CD4-positive, alpha-beta T cell treated with Interleukin-4 for 1 hour (primary cell): ENCODE measurements at regions not wholly inside any gene's neighbourhood (a gene's known extent, or its start where the extent isn't known, plus 50 kb on each side); places are given as distances from the start of the nearest gene placed in this dataset.
A peak's percentile ranks its signal among the peaks of the same experiment; 100 is the strongest.
"Not testable (repeated sequence)": the region's sequence is repeated elsewhere in the genome, so short reads cannot be mapped to it uniquely, and the experiment has no call there.

Source experiments
- DNase-seq, 2 donors: peaks; one replicate each; pipeline ENCODE4 v3.0.0-alpha.2; 2020 to 2022

DNA sequence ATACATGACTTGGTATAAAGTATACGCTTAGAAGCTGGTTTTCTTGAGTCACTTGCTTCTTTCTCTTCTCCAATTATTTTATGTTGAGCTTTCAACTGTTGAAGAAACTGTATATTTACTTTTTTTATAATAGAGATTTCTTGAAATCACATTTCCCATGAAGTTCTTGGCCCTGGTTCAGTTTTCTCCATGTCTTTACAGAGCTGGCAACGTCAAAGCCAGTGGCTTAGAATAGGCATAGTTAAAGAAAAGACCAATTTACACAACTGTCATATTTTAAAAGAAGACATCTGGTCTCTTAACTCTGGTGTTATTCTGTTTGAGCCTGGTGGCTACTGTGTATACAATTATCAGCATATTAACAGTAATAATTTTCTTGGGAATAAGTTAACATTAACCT lies 1249.3 kb downstream of the CDH12 start:
- no peak for DNase-seq

- no peak for DNase-seq
Observed at GRCh38 chr5:21594566-21594965, 1258.6 kb downstream of the CDH12 start.

- no peak for DNase-seq
Observed at GRCh38 chr5:21593261-21593660, 1259.9 kb downstream of the CDH12 start.

- no peak for DNase-seq
Observed at GRCh38 chr5:21581508-21581907, 1271.6 kb downstream of the CDH12 start.

GRCh38 chr5:21574961-21575360 lies 1278.2 kb downstream of the CDH12 start:
- DNase-seq: no peak

DNA sequence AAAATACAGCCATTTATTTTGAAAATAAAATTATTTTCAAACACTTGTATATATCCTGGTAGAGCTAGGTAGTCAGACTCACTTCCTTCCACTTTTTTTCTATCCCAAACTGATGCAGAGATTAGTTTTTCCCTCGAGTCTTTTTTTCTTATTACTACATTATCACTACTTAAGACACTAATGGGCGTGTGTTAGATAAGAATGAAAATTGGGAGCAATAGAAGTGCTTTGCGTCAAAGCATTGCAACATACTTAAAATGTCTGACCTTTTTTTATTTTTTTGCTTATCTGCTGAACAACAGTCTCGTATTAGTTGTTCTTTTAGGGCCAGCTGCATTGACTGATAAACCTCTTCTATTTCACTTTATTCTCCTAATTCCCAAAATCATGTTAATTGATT lies 1278.7 kb downstream of the CDH12 start:
- DNase-seq: no peak

- no peak for DNase-seq
Observed at GRCh38 chr5:21573416-21574314, 1279.5 kb downstream of the CDH12 start.

DNA sequence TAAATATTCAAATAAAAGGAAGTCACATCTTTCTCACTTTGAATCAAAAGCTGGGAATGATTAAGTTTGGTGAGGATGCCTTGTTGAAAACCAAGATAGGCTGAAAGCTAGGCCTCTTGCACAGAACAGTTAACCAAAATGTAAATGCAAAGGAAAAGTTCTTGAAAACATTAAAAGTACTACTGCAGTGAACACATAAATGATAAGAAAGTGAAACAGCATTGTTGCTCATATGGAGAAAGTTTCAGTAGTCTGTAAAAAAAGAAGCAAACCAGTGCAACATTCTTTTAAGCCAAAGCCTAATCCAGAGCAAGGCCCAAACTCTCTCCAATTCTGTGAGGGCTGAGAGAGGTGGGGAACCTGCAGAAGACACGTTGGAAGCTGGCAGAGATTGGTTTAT lies 1281.9 kb downstream of the CDH12 start:
- not testable (repeated sequence) for DNase-seq

DNA sequence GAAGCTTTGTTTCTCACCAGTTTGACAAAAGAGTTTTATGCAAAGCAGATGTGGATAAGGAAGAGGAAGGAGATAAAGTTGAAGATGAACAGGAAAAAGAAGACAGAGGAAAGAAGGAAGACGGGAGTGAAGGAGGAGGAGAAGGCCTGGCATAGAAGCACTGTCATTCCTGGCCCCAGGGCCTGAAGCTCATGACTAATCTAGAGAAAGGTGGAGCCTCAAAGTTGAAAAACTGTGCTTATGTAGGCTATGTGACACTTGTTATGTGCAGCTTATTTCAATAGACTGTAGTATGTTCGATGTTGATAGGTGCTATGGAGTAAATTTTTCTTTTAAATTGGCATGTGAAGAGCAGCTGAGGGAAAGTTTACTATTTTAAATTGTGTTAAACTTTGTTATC lies 1294.0 kb downstream of the CDH12 start:
- DNase-seq: not testable (repeated sequence)

- DNase-seq: not testable (repeated sequence)
Observed at GRCh38 chr5:21552263-21552662, 1300.9 kb downstream of the CDH12 start.

- not testable (repeated sequence) for DNase-seq
Observed at GRCh38 chr5:21550916-21551315, 1302.2 kb downstream of the CDH12 start.

- DNase-seq: not testable (repeated sequence)
Observed at GRCh38 chr5:21547656-21548055, 1305.5 kb downstream of the CDH12 start.

- not testable (repeated sequence) for DNase-seq
Observed at GRCh38 chr5:21535114-21535513, 1318.0 kb downstream of the CDH12 start.

DNA sequence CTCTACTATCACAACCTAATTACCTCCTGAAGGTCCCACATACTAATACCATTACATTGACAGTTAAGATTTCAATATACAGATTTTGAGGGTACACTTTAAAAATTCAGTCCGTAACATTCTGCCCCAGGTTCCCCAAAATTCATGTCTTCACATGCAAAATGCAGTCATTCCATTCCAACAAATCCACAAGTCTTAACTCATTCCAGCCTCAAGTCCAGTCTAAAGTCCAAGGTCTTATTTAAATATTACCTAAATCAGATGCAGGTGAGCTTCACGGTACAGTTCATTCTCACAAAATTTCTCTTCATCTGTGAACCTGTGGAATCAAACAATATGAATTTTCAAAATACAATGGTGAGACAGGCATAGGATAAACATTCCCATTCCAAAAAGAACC lies 1332.0 kb downstream of the CDH12 start:
- not testable (repeated sequence) for DNase-seq

DNA sequence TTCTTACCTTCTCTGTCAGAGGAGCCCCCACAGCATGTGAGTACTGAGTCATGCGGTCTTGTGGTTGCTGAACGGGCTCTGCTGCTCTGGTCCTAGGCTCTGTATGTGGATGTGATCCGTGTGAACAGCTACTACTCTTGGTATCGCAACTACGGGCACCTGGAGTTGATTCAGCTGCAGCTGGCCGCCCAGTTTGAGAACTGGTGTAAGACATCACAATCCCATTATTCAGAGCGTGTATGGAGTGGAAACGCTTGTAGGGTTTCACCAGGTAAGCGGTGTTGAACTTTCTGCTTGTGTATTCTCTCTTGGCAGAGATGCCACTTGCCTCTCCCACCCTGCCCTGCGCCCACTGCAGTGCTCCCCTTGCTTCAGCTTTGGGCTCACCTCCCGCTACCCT lies 1356.2 kb downstream of the CDH12 start:
- DNase-seq: not testable (repeated sequence)

DNA sequence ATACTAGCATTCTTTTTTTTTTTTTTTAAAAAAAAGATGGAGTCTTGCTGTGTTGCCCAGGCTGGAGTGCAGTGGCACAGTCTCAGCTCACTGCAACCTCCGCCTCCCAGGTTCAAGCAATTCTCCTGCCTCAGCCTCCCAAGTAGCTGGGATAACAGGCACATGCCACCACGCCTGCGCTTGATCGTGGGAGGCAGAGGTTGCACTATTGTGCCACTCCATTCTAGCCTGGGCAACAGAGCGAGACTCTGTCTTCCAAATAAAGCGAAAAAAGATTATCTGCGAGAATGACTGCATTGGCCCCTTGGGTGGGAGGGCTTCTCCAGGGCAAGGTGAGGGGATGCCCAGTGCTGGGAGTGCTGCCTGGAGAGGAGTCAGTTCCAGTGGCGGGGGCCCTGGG lies 1357.1 kb downstream of the CDH12 start:
- DNase-seq: not testable (repeated sequence)

DNA sequence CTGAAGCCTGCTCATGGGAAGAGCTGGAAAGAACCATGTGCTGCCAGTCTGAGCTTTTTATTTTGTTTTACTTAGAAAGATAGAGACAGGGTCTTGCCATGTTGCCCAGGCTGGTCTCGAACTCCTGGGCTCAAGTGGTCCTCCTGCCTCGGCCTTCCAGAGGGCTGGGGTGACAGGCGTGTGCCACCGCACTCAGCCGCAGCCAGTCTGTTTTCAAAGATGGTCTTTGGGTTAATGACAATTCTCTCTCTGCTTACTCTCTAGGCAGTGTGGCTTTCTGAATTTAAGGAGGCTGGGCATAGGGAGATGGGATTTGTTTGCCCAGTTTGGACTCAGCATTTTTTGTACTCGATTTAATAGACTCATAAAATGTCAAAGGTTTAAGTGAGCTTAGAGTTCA lies 1357.9 kb downstream of the CDH12 start:
- not testable (repeated sequence) for DNase-seq

- DNase-seq: not testable (repeated sequence)
Observed at GRCh38 chr5:21494033-21494432, 1359.1 kb downstream of the CDH12 start.

DNA sequence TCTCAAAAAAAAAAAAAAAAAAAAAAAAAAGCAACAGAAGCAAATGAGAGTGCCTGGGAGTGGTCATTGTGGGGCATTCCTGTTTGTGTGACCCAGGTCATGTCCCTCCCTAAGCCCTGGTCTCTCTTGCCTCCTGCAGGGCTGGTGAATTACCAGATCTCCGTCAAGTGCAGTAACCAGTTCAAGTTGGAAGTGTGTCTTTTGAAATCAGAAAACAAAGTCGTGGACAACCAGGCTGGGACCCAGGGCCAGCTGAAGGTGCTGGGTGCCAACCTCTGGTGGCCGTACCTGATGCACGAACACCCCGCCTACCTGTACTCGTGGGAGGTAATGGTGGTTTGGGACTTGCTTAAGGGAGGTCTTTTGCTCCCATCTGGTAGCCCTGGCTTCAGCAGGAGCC lies 1362.0 kb downstream of the CDH12 start:
- not testable (repeated sequence) for DNase-seq

- not testable (repeated sequence) for DNase-seq
Observed at GRCh38 chr5:21488828-21489227, 1364.3 kb downstream of the CDH12 start.

DNA sequence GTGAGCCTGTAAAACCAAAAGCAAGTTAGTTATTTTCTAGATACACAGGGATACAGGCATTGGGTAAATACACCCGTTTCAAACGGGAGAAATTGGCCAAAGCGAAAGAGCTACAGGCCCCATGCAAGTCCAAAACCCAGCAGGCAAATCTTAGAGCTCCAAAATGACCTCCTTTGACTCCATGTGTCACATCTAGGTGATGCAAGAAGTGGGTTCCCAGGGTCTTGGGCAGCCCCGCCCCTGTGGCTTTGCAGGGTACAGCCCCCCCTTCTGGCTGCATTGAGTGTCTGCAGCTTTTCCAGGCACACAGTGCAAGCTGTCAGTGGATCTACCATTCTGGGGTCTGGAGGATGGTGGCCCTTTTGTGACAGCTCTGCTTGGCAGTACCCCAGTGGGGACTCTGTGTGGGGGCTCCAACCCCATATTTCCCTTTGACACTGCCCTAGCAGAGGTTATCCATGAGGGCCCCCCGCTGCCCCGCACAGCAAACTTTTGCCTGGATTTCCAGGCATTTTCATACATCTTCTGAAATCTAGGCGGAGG lies 1367.6 kb downstream of the CDH12 start:
- DNase-seq: peak in 1 of 2 donors; percentile 38

DNA sequence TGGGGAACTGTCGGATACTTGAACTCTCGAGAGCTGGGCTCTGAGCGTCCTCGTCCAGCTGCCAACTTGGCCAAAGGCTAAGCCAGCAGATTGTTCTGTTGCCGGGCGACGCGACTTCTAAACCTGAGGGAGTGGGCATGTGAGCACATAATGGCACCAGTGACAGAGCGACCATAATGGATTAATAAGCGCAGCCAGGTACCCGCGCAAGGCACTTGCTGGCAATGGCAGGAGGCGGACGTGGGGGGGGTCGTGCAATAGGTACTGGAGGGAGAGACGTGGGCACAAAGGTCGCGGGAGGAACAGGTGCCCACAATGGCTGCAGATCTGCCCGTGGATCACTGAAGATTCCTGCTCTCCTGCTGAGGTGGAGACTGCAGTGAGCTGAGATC lies 1368.7 kb downstream of the CDH12 start:
- not testable (repeated sequence) for DNase-seq

GRCh38 chr5:21483790-21484497 lies 1369.2 kb downstream of the CDH12 start:
- peak in 1 of 2 donors; percentile 22 for DNase-seq
